ENCODE measurements at regions not wholly inside any gene's neighbourhood (a gene's known extent, or its start where the extent isn't known, plus 50 kb on each side); places are given as distances from the start of the nearest gene placed in this dataset.

- Mint-ChIP-seq H3K27me3 (peaks cover 21% of the 10 kb centered on the region), H3K4me1 (ENCODE audit: unreplicated experiment) (peaks cover 17% of the 10 kb centered on the region), H3K4me3 (no peak overlapping the region), H3K9me3 (no peaks in the 10 kb centered on the region), H3K36me3 (peaks cover 3% of the 10 kb centered on the region), H3K27ac (no peak overlapping the region)
- no peak for TF ChIP-seq CTCF (conservative IDR thresholded peaks at IDR 0.05)
- DNase-seq (ENCODE audit: extremely low spot score, unreplicated experiment): no peak
Measured at GRCh38 chr6:16968101-16968500, 133.7 kb upstream of the STMND1 start.

GRCh38 chr6:16967470-16967817 is 134.4 kb upstream of the STMND1 start:
- H3K4me3 Mint-ChIP-seq: no peak overlapping the region
- H3K27ac Mint-ChIP-seq: no peak overlapping the region
- no peak for TF ChIP-seq CTCF (conservative IDR thresholded peaks at IDR 0.05)
- H3K9me3 Mint-ChIP-seq: no peaks in the 10 kb centered on the region
- peaks cover 3% of the 10 kb centered on the region for H3K36me3 Mint-ChIP-seq
- H3K4me1 Mint-ChIP-seq (ENCODE audit: unreplicated experiment): peaks cover 17% of the 10 kb centered on the region
- DNase-seq (ENCODE audit: extremely low spot score, unreplicated experiment): no peak
- peaks cover 17% of the 10 kb centered on the region for H3K27me3 Mint-ChIP-seq

DNA sequence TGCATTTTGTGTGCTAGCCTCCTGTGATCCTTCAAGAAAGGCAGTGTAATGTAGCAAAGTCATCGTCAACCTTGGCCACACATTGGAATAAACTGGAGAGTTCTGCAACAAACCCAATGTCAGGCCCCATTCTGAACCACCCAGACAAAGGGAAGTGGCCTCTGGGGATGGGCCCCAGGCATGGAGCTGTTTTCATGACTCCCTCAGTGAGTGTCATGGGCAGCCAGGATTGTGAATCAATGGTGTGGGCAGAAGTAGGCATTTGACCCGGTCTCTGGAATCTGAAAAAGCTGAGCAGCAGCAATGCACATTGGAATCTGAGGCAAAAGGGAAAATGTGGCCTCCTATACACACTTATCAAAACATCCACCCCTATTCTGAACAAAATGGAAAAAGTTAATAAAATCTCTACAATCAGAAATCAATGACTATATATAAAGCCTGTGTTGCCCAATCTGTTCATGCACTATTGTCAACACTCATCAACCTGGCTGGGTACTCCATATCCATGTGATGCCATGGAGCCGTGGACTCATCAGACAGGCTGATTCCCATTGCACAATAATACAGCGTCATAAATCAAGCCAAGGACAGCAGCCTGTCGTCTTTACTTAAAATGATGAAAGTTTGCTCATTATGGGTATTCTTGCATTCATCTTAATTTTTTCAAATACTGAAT is 134.9 kb upstream of the STMND1 start:
- H3K9me3 Mint-ChIP-seq: no peaks in the 10 kb centered on the region
- H3K27ac Mint-ChIP-seq: no peak overlapping the region
- no peak for TF ChIP-seq CTCF (conservative IDR thresholded peaks at IDR 0.05)
- no peak overlapping the region for H3K4me3 Mint-ChIP-seq
- H3K4me1 Mint-ChIP-seq (ENCODE audit: unreplicated experiment): peaks cover 17% of the 10 kb centered on the region
- no peak for DNase-seq (ENCODE audit: extremely low spot score, unreplicated experiment)
- peaks cover 20% of the 10 kb centered on the region for H3K27me3 Mint-ChIP-seq
- H3K36me3 Mint-ChIP-seq: peaks cover 3% of the 10 kb centered on the region

- H3K4me3 Mint-ChIP-seq: no peak overlapping the region
- peaks cover 3% of the 10 kb centered on the region for H3K36me3 Mint-ChIP-seq
- peaks cover 19% of the 10 kb centered on the region for H3K27me3 Mint-ChIP-seq
- TF ChIP-seq CTCF (conservative IDR thresholded peaks at IDR 0.05): no peak
- DNase-seq (ENCODE audit: extremely low spot score, unreplicated experiment): no peak
- H3K27ac Mint-ChIP-seq: no peak overlapping the region
- H3K9me3 Mint-ChIP-seq: no peaks in the 10 kb centered on the region
- H3K4me1 Mint-ChIP-seq (ENCODE audit: unreplicated experiment): peaks cover 17% of the 10 kb centered on the region
Measured at GRCh38 chr6:16965689-16966088, 136.2 kb upstream of the STMND1 start.

- H3K36me3 Mint-ChIP-seq: peaks cover 3% of the 10 kb centered on the region
- no peaks in the 10 kb centered on the region for H3K9me3 Mint-ChIP-seq
- H3K27ac Mint-ChIP-seq: peak overlapping the region; percentile 74
- peak; percentile 97 for TF ChIP-seq CTCF (conservative IDR thresholded peaks at IDR 0.05)
- DNase-seq (ENCODE audit: extremely low spot score, unreplicated experiment): peak; percentile 85
- peak overlapping the region; percentile 40 for H3K4me3 Mint-ChIP-seq
- H3K27me3 Mint-ChIP-seq: peaks cover 22% of the 10 kb centered on the region
- peaks cover 13% of the 10 kb centered on the region for H3K4me1 Mint-ChIP-seq (ENCODE audit: unreplicated experiment)
Measured at GRCh38 chr6:16964553-16965499, 137.0 kb upstream of the STMND1 start.

All from type B pancreatic cell (in vitro differentiated cells).